HEK293 (cell line): ENCODE measurements at regions not wholly inside any gene's neighbourhood (a gene's known extent, or its start where the extent isn't known, plus 50 kb on each side); places are given as distances from the start of the nearest gene placed in this dataset.

ENCODE experiments used
- CTCF ChIA-PET: fragments of 350-600 bp; formaldehyde crosslinking; extraction: SDS; loops from one replicate; lab custom pipeline; 2021; ENCODE audit warnings: antibody characterized with exemption; lab: Yijun Ruan, JAX
- POLR2A ChIA-PET: fragments of 300-600 bp; formaldehyde crosslinking; extraction: SDS; loops from one replicate; lab custom pipeline; 2020; ENCODE audit warnings: antibody characterized with exemption, inconsistent platforms; lab: Yijun Ruan, JAX
- H3K27ac ChIP-seq: fragments of 200-500 bp; sonication (Bioruptor generic); 2 replicates; pipeline ENCODE4 v1.5.1; 2014; ENCODE audit warnings: low read depth, low read length, control low read depth, inconsistent platforms; ENCODE audit errors: extremely low read depth
- H3K36me3 ChIP-seq, 2 experiments: fragments of 200-500 bp in 1 of 2; sonication (Bioruptor generic) in 1 of 2; 1 replicate in 1 of 2; 2 replicates in 1 of 2; pipeline ENCODE4 v1.5.1; 2014 to 2017; ENCODE audit warnings: inconsistent platforms in 2 of 2, low read length in 2 of 2; ENCODE audit not compliant: control insufficient read depth in 2 of 2, insufficient read depth in 1 of 2
- H3K4me1 ChIP-seq: fragments of 200-500 bp; sonication (Bioruptor generic); 2 replicates; pipeline ENCODE4 v1.5.1; 2014; ENCODE audit warnings: mild to moderate bottlenecking, low read length, inconsistent platforms; ENCODE audit not compliant: control insufficient read depth, insufficient read depth
- H3K4me3 ChIP-seq: 2 replicates; pipeline ENCODE4 v1.5.1; 2011; ENCODE audit warnings: low read depth, mild to moderate bottlenecking, control low read depth, low read length, moderate library complexity
- H3K9me3 ChIP-seq: fragments of 200-500 bp; sonication (Bioruptor generic); 2 replicates; pipeline ENCODE4 v1.5.1; 2014; ENCODE audit warnings: low read depth, low read length, inconsistent platforms; ENCODE audit not compliant: control insufficient read depth, insufficient read depth
- GLI4 ChIP-seq: fragments of 450-650 bp; formaldehyde crosslinking; IDR thresholded peaks from 2 replicates; pipeline ENCODE4 v1.5.1; 2016; ENCODE audit warnings: missing biosample characterization, missing genetic modification characterization
- INSM2 ChIP-seq: fragments of 450-650 bp; formaldehyde crosslinking; IDR thresholded peaks from 2 replicates; pipeline ENCODE4 v1.5.1; 2016; ENCODE audit warnings: missing biosample characterization, missing genetic modification characterization
- OSR2 ChIP-seq: fragments of 450-650 bp; formaldehyde crosslinking; IDR thresholded peaks from 2 replicates; pipeline ENCODE4 v1.5.1; 2016; ENCODE audit warnings: missing biosample characterization, missing genetic modification characterization
- SALL2 ChIP-seq: fragments of 450-650 bp; formaldehyde crosslinking; IDR thresholded peaks from 2 replicates; pipeline ENCODE4 v1.5.0; 2017; ENCODE audit warnings: missing biosample characterization, mild to moderate bottlenecking, missing genetic modification characterization, borderline replicate concordance
- ZBTB44 ChIP-seq: fragments of 450-650 bp; IDR thresholded peaks from 2 replicates; pipeline ENCODE4 v1.5.1; 2018; ENCODE audit warnings: missing biosample characterization, mild to moderate bottlenecking, missing genetic modification characterization
- ZBTB48 ChIP-seq: fragments of 450-650 bp; formaldehyde crosslinking; IDR thresholded peaks from 2 replicates; pipeline ENCODE4 v1.5.1; 2016; ENCODE audit warnings: missing biosample characterization, missing genetic modification characterization
- ZNF112 ChIP-seq: fragments of 450-650 bp; formaldehyde crosslinking; IDR thresholded peaks from 2 replicates; pipeline ENCODE4 v1.5.0; 2017; ENCODE audit warnings: missing biosample characterization, missing genetic modification characterization
- ZNF155 ChIP-seq: fragments of 450-650 bp; formaldehyde crosslinking; IDR thresholded peaks from 2 replicates; pipeline ENCODE4 v1.5.1; 2016; ENCODE audit warnings: missing biosample characterization, missing genetic modification characterization
- ZNF157 ChIP-seq: fragments of 450-650 bp; formaldehyde crosslinking; IDR thresholded peaks from 2 replicates; pipeline ENCODE4 v1.5.1; 2016; ENCODE audit warnings: missing biosample characterization, missing genetic modification characterization
- ZNF214 ChIP-seq: fragments of 450-650 bp; formaldehyde crosslinking; IDR thresholded peaks from 2 replicates; pipeline ENCODE4 v1.5.1; 2017; ENCODE audit warnings: missing biosample characterization, mild to moderate bottlenecking, missing genetic modification characterization, borderline replicate concordance
- ZNF26 ChIP-seq: fragments of 450-650 bp; formaldehyde crosslinking; IDR thresholded peaks from 2 replicates; pipeline ENCODE4 v1.5.1; 2016; ENCODE audit warnings: missing biosample characterization, missing genetic modification characterization
- ZNF292 ChIP-seq: fragments of 450-650 bp; formaldehyde crosslinking; IDR thresholded peaks from 2 replicates; pipeline ENCODE4 v1.5.1; 2016; ENCODE audit warnings: low read depth, missing biosample characterization, missing genetic modification characterization, borderline replicate concordance
- ZNF362 ChIP-seq: fragments of 450-650 bp; formaldehyde crosslinking; IDR thresholded peaks from 2 replicates; pipeline ENCODE4 v1.5.1; 2016; ENCODE audit warnings: missing biosample characterization, missing genetic modification characterization
- ZNF366 ChIP-seq: fragments of 450-650 bp; formaldehyde crosslinking; conservative IDR thresholded peaks from 2 replicates; pipeline ENCODE4 v1.5.1; 2016; ENCODE audit warnings: missing biosample characterization, missing genetic modification characterization
- ZNF501 ChIP-seq: fragments of 450-650 bp; formaldehyde crosslinking; IDR thresholded peaks from 2 replicates; pipeline ENCODE4 v1.5.1; 2016; ENCODE audit warnings: missing biosample characterization, missing genetic modification characterization
- ZNF544 ChIP-seq: fragments of 450-650 bp; formaldehyde crosslinking; IDR thresholded peaks from 2 replicates; pipeline ENCODE4 v1.5.0; 2017; ENCODE audit warnings: missing biosample characterization, missing genetic modification characterization
- ZNF548 ChIP-seq: fragments of 450-650 bp; formaldehyde crosslinking; IDR thresholded peaks from 2 replicates; pipeline ENCODE4 v1.5.1; 2016; ENCODE audit warnings: missing biosample characterization, missing genetic modification characterization
- ZNF623 ChIP-seq: fragments of 450-650 bp; formaldehyde crosslinking; IDR thresholded peaks from 2 replicates; pipeline ENCODE4 v1.5.1; 2016; ENCODE audit warnings: missing biosample characterization, missing genetic modification characterization
- ZNF654 ChIP-seq: fragments of 450-650 bp; formaldehyde crosslinking; IDR thresholded peaks from 2 replicates; pipeline ENCODE4 v1.5.1; 2016; ENCODE audit warnings: low read depth, missing biosample characterization, missing genetic modification characterization
- ZNF704 ChIP-seq: fragments of 450-650 bp; formaldehyde crosslinking; IDR thresholded peaks from 2 replicates; pipeline ENCODE4 v1.5.1; 2016; ENCODE audit warnings: missing biosample characterization, missing genetic modification characterization

GRCh38 chr20:22890594-22891300 lies 144.4 kb upstream of the SSTR4 start:
- Histone ChIP-seq H3K4me1 (no peaks in the 10 kb centered on the region), H3K36me3 (no peaks in the 10 kb centered on the region), H3K9me3 (no peaks in the 10 kb centered on the region), H3K27ac (no peak overlapping the region), H3K4me3 (no peak overlapping the region)
- no peak for TF ChIP-seq GLI4 (tag by site-specific recombination)
- TF ChIP-seq ZNF26: no peak
- TF ChIP-seq ZNF112 (tag by site-specific recombination): no peak
- no peak for TF ChIP-seq ZNF362
- TF ChIP-seq ZNF704 (tag by site-specific recombination): no peak
- TF ChIP-seq ZNF501: no peak
- no peak for TF ChIP-seq ZNF292 (tag by site-specific recombination)
- no peak for TF ChIP-seq ZNF214 (tag by site-specific recombination)
- TF ChIP-seq ZNF654 (tag by site-specific recombination): no peak
- no peak for TF ChIP-seq ZNF548 (tag by site-specific recombination)
- no peak for TF ChIP-seq SALL2 (tag by site-specific recombination)
- no peak for TF ChIP-seq ZNF366 (tag by site-specific recombination)
- no peak for TF ChIP-seq ZNF544 (tag by site-specific recombination)
- no peak for TF ChIP-seq OSR2 (tag by site-specific recombination)
- no peak for TF ChIP-seq ZBTB48 (tag by site-specific recombination)
- no peak for TF ChIP-seq INSM2
- no peak for TF ChIP-seq ZBTB44
- TF ChIP-seq ZNF623: no peak
- no peak for TF ChIP-seq ZNF157 (tag by site-specific recombination)
- no peak for TF ChIP-seq ZNF155 (tag by site-specific recombination)
- POLR2A ChIA-PET: no interaction called here
- CTCF ChIA-PET: no interaction called here
